ENCODE measurements at regions not wholly inside any gene's neighbourhood (a gene's known extent, or its start where the extent isn't known, plus 50 kb on each side); places are given as distances from the start of the nearest gene placed in this dataset.

GRCh38 chr7:25368599-25369201 lies 140.4 kb upstream of the NPVF start:
- DNase-seq: no peak

DNA sequence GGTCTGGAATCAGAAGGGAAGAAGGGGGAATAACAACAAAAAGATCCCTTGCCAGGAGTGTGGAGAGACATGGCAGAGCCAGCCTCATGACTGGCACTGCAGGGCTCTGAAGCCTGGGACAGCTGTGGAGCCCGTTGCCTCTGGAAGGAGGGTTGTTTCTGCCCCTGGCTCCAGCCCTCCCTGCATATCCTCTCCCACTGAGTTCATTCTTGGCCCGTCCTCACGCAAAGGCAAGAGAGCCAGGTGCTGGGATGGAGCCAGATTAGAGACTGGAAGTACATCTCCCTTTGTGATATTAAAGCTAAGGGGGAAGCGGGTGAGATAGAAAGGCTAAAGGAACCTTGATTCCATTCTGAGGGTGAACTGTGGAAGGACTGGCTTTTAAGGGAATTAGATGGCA lies 141.5 kb upstream of the NPVF start:
- DNase-seq: no peak

- DNase-seq: no peak
Measured at GRCh38 chr7:25371972-25372371, 143.7 kb upstream of the NPVF start.

GRCh38 chr7:25375805-25376600 lies 147.7 kb upstream of the NPVF start:
- DNase-seq: no peak

DNA sequence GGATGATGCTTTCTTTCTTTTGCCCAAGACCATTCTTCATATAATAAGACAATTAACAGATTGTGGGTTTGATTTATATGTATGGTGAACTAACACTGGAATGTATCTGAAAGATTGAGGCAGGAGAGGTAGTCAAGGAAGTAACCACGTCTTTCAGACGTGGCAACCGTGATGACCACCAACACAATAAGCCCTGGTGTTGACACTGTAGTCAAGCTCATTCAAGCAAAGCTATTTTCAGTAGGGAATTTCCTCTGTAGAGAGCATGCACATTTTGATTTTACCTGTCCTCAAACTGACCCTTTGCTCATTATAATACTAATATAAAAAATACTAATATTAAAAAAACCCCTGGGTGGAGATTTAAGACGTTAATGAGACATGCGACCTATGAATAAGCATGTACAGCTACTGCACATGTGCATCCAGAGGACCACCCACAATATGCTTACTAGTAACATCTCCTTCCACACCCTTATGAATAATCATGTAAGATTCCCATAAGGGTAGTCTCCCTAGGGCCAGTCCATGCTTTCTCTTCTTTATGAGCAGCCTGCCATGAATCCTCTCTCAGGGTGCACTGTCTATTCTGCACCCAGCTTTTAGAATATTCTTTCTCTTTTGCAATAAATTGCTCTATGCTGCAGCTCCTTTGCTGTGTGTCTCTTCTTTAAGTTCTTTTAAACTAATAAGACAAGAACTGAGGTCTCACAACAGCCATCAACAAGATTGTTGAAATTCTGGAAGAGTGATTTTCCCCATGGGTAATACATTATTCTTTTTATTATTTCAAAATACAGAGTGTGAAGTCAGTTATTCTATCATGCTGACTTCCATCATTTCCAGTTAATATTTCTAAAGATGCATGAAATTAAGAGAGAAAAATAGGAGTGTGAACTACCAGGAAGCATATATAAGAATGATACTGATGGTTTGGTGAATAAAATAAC lies 151.3 kb upstream of the NPVF start:
- no peak for DNase-seq

DNA sequence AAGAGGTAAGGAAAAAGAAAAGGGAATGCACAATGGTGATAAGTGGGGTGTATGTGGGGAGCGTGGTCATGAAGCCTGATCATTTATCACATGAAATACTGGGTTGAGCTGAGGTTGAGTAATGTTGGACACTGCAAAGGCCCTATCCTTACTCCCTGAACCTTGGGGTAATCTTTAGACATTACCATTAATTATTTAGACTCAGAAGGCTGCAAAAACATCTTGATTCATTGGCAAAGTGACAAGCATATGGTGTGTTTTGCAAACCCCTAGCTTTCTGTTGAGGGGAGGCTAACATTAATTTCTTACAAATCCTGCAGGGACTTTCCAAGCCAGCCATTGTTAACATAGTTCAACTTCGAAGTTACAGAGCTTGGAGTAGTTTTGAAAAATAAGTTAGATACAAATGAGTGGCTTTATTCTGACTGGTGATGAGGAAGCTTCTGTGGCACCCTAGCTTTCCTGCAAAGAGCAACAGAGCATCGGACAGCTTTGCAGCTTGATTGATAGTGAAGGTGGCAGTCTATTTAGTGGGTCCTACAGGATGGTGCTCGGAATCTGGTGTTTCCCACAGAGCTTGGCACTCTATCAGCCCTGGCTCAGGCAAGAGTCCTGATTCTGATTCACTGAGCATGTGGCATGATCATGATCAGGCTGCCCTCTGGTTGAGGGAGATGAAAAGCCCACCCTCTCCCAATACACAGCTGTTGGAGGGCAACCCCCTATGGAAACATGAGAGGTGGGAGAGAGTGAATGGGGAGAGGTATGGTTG lies 153.7 kb upstream of the NPVF start:
- DNase-seq: no peak

GRCh38 chr7:25382869-25383268 lies 154.6 kb upstream of the NPVF start:
- no peak for DNase-seq

DNA sequence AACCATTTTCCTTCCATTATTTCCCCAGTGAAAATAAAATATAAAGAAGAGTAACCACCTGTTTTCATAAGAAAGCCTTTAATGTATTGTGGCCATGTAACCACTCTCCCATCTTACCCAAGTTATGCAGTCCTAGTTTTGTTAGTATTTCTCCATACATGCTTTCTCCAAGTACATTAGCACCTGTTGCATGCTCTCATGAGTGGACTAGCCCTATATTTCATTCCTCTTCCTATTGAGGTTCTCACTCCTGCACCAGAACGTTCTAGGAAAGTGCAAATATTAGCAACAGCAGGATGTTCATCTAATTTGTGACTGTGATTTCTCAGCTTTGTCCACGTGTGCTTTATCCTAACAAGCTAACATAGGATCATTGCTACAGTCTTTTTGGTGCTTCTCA lies 155.1 kb upstream of the NPVF start:
- DNase-seq: no peak

GRCh38 chr7:25384788-25385505 lies 156.7 kb upstream of the NPVF start:
- no peak for DNase-seq

- DNase-seq: no peak
Measured at GRCh38 chr7:25385506-25386136, 157.3 kb upstream of the NPVF start.

DNA sequence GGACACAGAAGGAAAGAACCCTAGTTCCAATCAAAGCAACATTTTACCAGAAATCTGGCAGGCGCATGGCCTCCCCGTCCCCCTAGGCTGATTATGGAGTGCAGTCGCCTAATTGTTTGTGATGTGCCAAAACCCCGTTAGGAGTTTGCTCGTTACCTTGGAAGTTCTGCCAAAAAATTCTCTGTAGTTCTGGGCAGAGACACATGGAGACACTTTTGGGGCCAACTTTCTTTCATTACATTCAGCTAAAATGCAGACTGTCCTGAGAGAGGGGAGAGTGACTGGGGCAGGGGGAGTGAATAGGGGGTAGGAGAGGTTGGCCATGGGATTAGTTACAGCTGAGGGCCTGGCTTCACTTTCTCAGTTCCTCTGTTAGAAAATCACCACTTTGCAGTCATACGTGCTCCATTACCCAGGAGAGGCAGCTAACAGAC lies 158.0 kb upstream of the NPVF start:
- DNase-seq: no peak

- DNase-seq: no peak
Measured at GRCh38 chr7:25388681-25389080, 160.4 kb upstream of the NPVF start.

DNA sequence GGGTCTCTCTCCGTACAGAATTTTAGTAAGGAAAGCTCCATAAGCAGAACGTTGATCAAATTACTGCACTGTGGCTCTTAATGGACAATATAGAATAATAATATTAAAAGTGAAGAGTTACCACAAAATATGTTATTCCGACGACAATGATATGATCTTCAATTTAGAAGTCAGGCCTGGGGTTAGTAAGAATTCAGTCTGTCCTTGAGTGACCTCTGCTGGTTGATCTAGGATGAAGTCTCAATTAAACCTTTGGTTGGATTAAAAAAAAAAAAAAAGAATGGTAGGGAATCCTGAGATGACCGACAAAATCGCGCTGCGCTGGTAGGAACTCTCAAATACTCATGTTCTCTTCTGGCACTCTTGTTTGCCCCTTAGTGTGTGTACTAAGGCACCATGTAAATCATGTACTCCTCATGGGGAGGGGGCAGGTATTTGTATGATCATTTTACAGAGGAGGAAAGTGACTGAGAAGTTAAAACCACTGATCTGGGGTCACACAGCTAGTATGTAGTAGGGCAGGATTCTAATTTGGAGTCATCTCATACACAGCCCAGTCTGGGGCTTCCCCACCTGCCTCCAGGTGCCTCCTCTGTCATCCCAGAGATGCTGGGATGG lies 161.3 kb upstream of the NPVF start:
- DNase-seq: peak; percentile 64

- no peak for DNase-seq
Measured at GRCh38 chr7:25391295-25391861, 163.1 kb upstream of the NPVF start.

DNA sequence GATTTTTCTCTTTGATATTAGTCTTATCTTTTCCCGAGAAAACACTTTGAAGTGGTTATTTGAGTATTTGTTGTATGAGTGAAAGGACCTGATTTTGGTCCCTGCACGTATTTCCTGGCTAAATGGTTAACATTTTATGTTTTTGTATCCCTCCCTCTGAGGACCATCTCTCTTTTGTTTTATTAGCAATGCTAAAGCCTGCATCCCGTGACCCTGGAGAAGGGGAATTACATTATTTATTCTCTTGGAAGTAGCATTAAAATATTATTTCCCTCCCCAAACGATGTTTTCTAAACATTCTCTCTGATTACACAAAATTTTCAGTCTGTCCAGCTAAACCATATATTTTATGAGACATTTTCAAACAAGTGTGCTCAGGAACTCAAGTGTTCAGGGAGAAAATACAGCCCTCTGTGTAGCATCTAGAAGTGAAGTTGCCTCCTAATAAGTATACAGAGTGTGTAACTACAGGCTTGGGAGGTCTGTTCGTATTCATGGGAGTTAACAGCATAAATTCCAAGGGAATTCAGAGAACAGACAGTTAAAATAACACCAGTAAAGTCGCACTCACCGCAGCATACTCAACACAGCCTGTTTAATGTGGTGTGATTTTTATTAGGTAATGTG lies 163.8 kb upstream of the NPVF start:
- DNase-seq: no peak

GRCh38 chr7:25392588-25393338 lies 164.5 kb upstream of the NPVF start:
- DNase-seq: no peak

DNA sequence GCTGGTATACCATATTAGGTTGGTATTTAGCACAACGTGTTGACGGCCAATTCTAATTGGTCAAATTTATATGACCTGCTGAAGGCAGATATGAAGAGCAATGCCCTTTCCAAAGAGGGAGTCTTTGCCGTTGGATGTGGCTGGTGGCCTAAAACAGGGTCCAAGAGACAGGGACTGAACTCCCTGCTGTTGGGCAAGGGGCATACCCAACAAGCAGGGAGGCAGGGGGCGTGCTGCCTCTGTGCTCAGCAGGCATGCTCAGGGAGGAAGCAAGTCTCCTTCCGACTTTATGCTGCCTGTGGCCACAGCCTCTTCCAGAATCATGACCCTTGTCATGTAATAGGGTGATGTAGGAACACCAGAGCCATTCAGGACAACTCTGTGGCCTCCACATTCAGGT lies 167.7 kb upstream of the NPVF start:
- DNase-seq: no peak

GRCh38 chr7:25396668-25397067 lies 168.4 kb upstream of the NPVF start:
- no peak for DNase-seq

DNA sequence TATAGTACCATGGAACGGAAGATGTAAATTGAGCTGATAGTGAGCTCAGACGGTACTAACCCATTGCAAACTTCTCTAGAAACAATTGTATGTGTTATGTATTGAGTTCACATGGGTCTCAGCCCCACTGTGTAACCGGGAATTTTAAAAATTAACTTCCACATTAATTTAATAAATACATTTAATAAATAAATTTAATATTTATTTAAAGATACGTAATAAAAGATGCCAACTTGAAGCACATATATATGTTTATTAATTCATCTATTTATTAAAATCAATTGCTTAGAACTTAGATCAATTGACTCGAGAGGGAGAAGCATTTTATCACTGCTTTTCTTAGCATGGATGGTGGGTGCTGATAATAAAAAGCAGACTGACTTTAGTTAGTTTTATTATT lies 170.1 kb upstream of the NPVF start:
- no peak for DNase-seq
